Endodermal cell (in vitro differentiated cells): ENCODE measurements at regions not wholly inside any gene's neighbourhood (a gene's known extent, or its start where the extent isn't known, plus 50 kb on each side); places are given as distances from the start of the nearest gene placed in this dataset.

Experiments
- DNase-seq: peaks from one replicate; pipeline ENCODE4 v3.0.0-alpha.2; 2017
- H3K27ac ChIP-seq: 2 replicates; pipeline ENCODE4 v1.5.1; 2013; ENCODE audit warnings: mild to moderate bottlenecking, low read depth, low read length, moderate library complexity
- H3K27me3 ChIP-seq: 2 replicates; pipeline ENCODE4 v1.6.1; 2013; ENCODE audit warnings: mild to moderate bottlenecking, low read length, moderate library complexity; ENCODE audit not compliant: insufficient read depth, control insufficient read depth, poor library complexity, severe bottlenecking
- H3K36me3 ChIP-seq: 2 replicates; pipeline ENCODE4 v1.7.0; 2013; ENCODE audit warnings: mild to moderate bottlenecking, low read length, moderate library complexity; ENCODE audit not compliant: control insufficient read depth, insufficient read depth
- H3K4me1 ChIP-seq: one replicate; pipeline ENCODE4 v1.7.0; 2013; ENCODE audit warnings: low read length; ENCODE audit not compliant: control insufficient read depth, insufficient read depth
- H3K4me3 ChIP-seq: 2 replicates; pipeline ENCODE4 v1.5.1; 2013; ENCODE audit warnings: mild to moderate bottlenecking, low read length, moderate library complexity
- H3K9ac ChIP-seq: 2 replicates; pipeline ENCODE4 v1.6.1; 2013; ENCODE audit warnings: mild to moderate bottlenecking, low read length, moderate library complexity; ENCODE audit not compliant: poor library complexity, severe bottlenecking; ENCODE audit errors: extremely low read depth
- H3K9me3 ChIP-seq: 2 replicates; pipeline ENCODE4 v1.6.1; 2013; ENCODE audit warnings: mild to moderate bottlenecking, low read length, moderate library complexity; ENCODE audit not compliant: control insufficient read depth
- H3K27ac Mint-ChIP-seq: 2 replicates; pipeline ENCODE4 v1.8.0; 2020; ENCODE audit warnings: mixed read lengths
- H3K27me3 Mint-ChIP-seq: 2 replicates; pipeline ENCODE4 v1.8.0; 2021; ENCODE audit warnings: mild to moderate bottlenecking, mixed read lengths; ENCODE audit not compliant: insufficient read depth
- H3K36me3 Mint-ChIP-seq: 2 replicates; pipeline ENCODE4 v1.8.0; 2020; ENCODE audit warnings: low read depth, mixed read lengths
- H3K4me1 Mint-ChIP-seq: 2 replicates; pipeline ENCODE4 v1.8.0; 2020; ENCODE audit warnings: mixed read lengths
- H3K4me3 Mint-ChIP-seq: 2 replicates; pipeline ENCODE4 v1.8.0; 2020; ENCODE audit warnings: mild to moderate bottlenecking, moderate library complexity, mixed read lengths
- H3K9me3 Mint-ChIP-seq: 2 replicates; pipeline ENCODE4 v1.8.0; 2020; ENCODE audit warnings: mild to moderate bottlenecking, mixed read lengths
- CTCF ChIP-seq: fragments of 200-600 bp; sonication (generic); conservative IDR thresholded peaks from 2 replicates; pipeline ENCODE4 v1.5.0; 2021; ENCODE audit warnings: antibody characterized with exemption, mild to moderate bottlenecking
- WGBS, 2 experiments: methylation state at CpG; one replicate each; pipeline versions ENCODE4 v1.1.5 to v1.1.7; 2013; ENCODE audit warnings: missing lambda C conversion rate in 2 of 2, mixed read lengths in 1 of 2; ENCODE audit not compliant: insufficient coverage in 1 of 2, insufficient read length in 1 of 2; 5-methylcytosine and 5-hydroxymethylcytosine counted together

- no peak overlapping the region for H3K4me3 ChIP-seq
Measured at GRCh38 chr1:172882791-172883386, 167.9 kb downstream of the TNFSF18 start.

GRCh38 chr1:172883387-172883791 is 167.4 kb downstream of the TNFSF18 start:
- Histone ChIP-seq H3K27ac (no peak overlapping the region), H3K4me3 (no peak overlapping the region), H3K27me3 (peaks cover 17% of the 10 kb centered on the region), H3K4me1 (peaks cover 3% of the 10 kb centered on the region), H3K9ac (no peak overlapping the region), H3K36me3 (no peaks in the 10 kb centered on the region), H3K9me3 (peaks cover 4% of the 10 kb centered on the region)
- TF ChIP-seq CTCF, result no peak
- H3K4me3 Mint-ChIP-seq, result no peak overlapping the region
- peaks cover 13% of the 10 kb centered on the region for H3K9me3 Mint-ChIP-seq
- WGBS, 2 experiments, result 91 to 100% methylated on average over 3 of the region's 3 CpGs
- peaks cover 18% of the 10 kb centered on the region for H3K27me3 Mint-ChIP-seq
- peaks cover 22% of the 10 kb centered on the region for H3K4me1 Mint-ChIP-seq
- H3K36me3 Mint-ChIP-seq, result no peaks in the 10 kb centered on the region
- no peak for DNase-seq
- H3K27ac Mint-ChIP-seq, result no peak overlapping the region

More at GRCh38 chr1:172882791-172883386, 167.9 kb downstream of the TNFSF18 start:
- Histone ChIP-seq H3K9me3 (peaks cover 4% of the 10 kb centered on the region), H3K9ac (no peak overlapping the region), H3K27ac (no peak overlapping the region), H3K27me3 (peaks cover 17% of the 10 kb centered on the region), H3K4me1 (peaks cover 3% of the 10 kb centered on the region), H3K36me3 (no peaks in the 10 kb centered on the region)
- Mint-ChIP-seq H3K36me3 (no peaks in the 10 kb centered on the region), H3K4me3 (no peak overlapping the region), H3K27ac (no peak overlapping the region), H3K27me3 (peaks cover 15% of the 10 kb centered on the region), H3K9me3 (peaks cover 13% of the 10 kb centered on the region), H3K4me1 (peaks cover 22% of the 10 kb centered on the region)
- WGBS, 2 experiments, result 92 to 94% methylated on average over 4 to 6 of the region's 6 CpGs
- DNase-seq, result no peak
- no peak for TF ChIP-seq CTCF

- Mint-ChIP-seq H3K36me3 (no peaks in the 10 kb centered on the region), H3K4me3 (no peak overlapping the region), H3K27me3 (peaks cover 20% of the 10 kb centered on the region), H3K27ac (no peak overlapping the region), H3K9me3 (peaks cover 13% of the 10 kb centered on the region), H3K4me1 (peaks cover 25% of the 10 kb centered on the region)
- Histone ChIP-seq H3K9ac (no peak overlapping the region), H3K27ac (no peak overlapping the region), H3K4me1 (peaks cover 3% of the 10 kb centered on the region), H3K9me3 (peaks cover 5% of the 10 kb centered on the region), H3K27me3 (peaks cover 17% of the 10 kb centered on the region), H3K36me3 (no peaks in the 10 kb centered on the region), H3K4me3 (no peak overlapping the region)
- no peak for DNase-seq
- no peak for TF ChIP-seq CTCF
- 57 to 67% methylated on average over 1 of the region's 1 CpG for WGBS, 2 experiments
Measured at GRCh38 chr1:172883844-172884243, 166.9 kb downstream of the TNFSF18 start.
